OCI-LY7 (cell line): ENCODE measurements at regions not wholly inside any gene's neighbourhood (a gene's known extent, or its start where the extent isn't known, plus 50 kb on each side); places are given as distances from the start of the nearest gene placed in this dataset.

Experiments used
- EZH2phosphoT487 ChIP-seq: fragments of 200-600 bp; sonication (generic); IDR thresholded peaks from 2 replicates; pipeline ENCODE4 v1.6.1; 2018; ENCODE audit warnings: low read depth, borderline replicate concordance, mild to moderate bottlenecking, mixed run types, antibody characterized with exemption, low read length, moderate library complexity, mixed read lengths
- TF ChIP-seq, protein P1 (sequence below): fragments of 200-600 bp; sonication (generic); conservative IDR thresholded peaks from 2 replicates; pipeline ENCODE4 v1.5.1; 2014; ENCODE audit warnings: mild to moderate bottlenecking, antibody characterized with exemption, low read length, moderate library complexity, mixed read lengths

DNA sequence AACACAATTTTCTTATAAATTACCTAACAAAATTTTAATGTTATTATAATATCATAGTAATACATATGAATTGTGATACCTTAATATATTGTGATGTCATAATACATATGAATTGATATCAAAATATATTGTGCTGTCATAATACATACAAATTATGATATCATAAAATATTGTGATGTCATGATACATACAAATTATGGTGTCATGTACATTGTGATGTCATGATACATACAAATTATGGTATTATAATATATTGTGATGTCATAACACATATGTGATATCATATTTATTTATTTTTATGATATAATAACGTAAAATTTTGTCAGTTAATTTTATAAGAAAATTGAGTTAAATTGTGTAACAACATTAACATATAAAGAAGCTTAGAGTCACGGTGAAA lies 1927.2 kb downstream of the TP53TG3F start:
- TF ChIP-seq, protein P1, sequence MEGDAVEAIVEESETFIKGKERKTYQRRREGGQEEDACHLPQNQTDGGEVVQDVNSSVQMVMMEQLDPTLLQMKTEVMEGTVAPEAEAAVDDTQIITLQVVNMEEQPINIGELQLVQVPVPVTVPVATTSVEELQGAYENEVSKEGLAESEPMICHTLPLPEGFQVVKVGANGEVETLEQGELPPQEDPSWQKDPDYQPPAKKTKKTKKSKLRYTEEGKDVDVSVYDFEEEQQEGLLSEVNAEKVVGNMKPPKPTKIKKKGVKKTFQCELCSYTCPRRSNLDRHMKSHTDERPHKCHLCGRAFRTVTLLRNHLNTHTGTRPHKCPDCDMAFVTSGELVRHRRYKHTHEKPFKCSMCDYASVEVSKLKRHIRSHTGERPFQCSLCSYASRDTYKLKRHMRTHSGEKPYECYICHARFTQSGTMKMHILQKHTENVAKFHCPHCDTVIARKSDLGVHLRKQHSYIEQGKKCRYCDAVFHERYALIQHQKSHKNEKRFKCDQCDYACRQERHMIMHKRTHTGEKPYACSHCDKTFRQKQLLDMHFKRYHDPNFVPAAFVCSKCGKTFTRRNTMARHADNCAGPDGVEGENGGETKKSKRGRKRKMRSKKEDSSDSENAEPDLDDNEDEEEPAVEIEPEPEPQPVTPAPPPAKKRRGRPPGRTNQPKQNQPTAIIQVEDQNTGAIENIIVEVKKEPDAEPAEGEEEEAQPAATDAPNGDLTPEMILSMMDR, result no peak
- TF ChIP-seq EZH2phosphoT487, result no peak
